Activated T-helper 17 cell treated with anti-CD3 and anti-CD28 coated beads, Interleukin-2, amount 50 U/mL, for 72 hours (primary cell): ENCODE measurements at regions not wholly inside any gene's neighbourhood (a gene's known extent, or its start where the extent isn't known, plus 50 kb on each side); places are given as distances from the start of the nearest gene placed in this dataset.

Experiments
- ATAC-seq: fragments of 150-1000 bp; cut with Tn5 transposase; replicated peaks from 2 replicates; pipeline ENCODE4 v1.10.0; 2021; ENCODE audit warnings: mild to moderate bottlenecking, moderate library complexity
- H3K27ac Mint-ChIP-seq: one replicate; pipeline ENCODE4 v1.8.0; 2022; ENCODE audit warnings: mixed read lengths
- H3K27me3 Mint-ChIP-seq: one replicate; pipeline ENCODE4 v1.8.0; 2022; ENCODE audit warnings: mixed read lengths
- H3K36me3 Mint-ChIP-seq: one replicate; pipeline ENCODE4 v1.8.0; 2022; ENCODE audit warnings: low read depth, mild to moderate bottlenecking, mixed read lengths
- H3K4me1 Mint-ChIP-seq: one replicate; pipeline ENCODE4 v1.8.0; 2022; ENCODE audit warnings: mixed read lengths
- H3K4me3 Mint-ChIP-seq: one replicate; pipeline ENCODE4 v1.8.0; 2022; ENCODE audit warnings: mild to moderate bottlenecking, mixed read lengths
- H3K9me3 Mint-ChIP-seq: one replicate; pipeline ENCODE4 v1.8.0; 2022; ENCODE audit warnings: mixed read lengths

GRCh38 chr7:54810401-54810800, 51.4 kb upstream of the SEC61G start:
- H3K36me3 Mint-ChIP-seq, result no peaks in the 10 kb centered on the region
- no peak overlapping the region for H3K4me3 Mint-ChIP-seq
- H3K27me3 Mint-ChIP-seq, result peaks cover 15% of the 10 kb centered on the region
- no peaks in the 10 kb centered on the region for H3K4me1 Mint-ChIP-seq
- H3K9me3 Mint-ChIP-seq, result no peaks in the 10 kb centered on the region
- ATAC-seq, result no peak
- H3K27ac Mint-ChIP-seq, result no peak overlapping the region

GRCh38 chr7:54811041-54811845, 52.2 kb upstream of the SEC61G start:
- Mint-ChIP-seq H3K27me3 (peaks cover 14% of the 10 kb centered on the region), H3K36me3 (no peaks in the 10 kb centered on the region), H3K27ac (no peak overlapping the region), H3K4me3 (no peak overlapping the region), H3K9me3 (no peaks in the 10 kb centered on the region), H3K4me1 (no peaks in the 10 kb centered on the region)
- peak; percentile 55 for ATAC-seq

GRCh38 chr7:54811846-54812254, 52.8 kb upstream of the SEC61G start:
- H3K4me3 Mint-ChIP-seq, result no peak overlapping the region
- H3K27ac Mint-ChIP-seq, result no peak overlapping the region
- no peaks in the 10 kb centered on the region for H3K4me1 Mint-ChIP-seq
- H3K9me3 Mint-ChIP-seq, result no peaks in the 10 kb centered on the region
- no peaks in the 10 kb centered on the region for H3K36me3 Mint-ChIP-seq
- H3K27me3 Mint-ChIP-seq, result peaks cover 10% of the 10 kb centered on the region
- no peak for ATAC-seq

GRCh38 chr7:54812756-54813322, 53.8 kb upstream of the SEC61G start:
- Mint-ChIP-seq H3K9me3 (no peaks in the 10 kb centered on the region), H3K27ac (no peak overlapping the region), H3K4me3 (no peak overlapping the region), H3K27me3 (peaks cover 10% of the 10 kb centered on the region), H3K4me1 (no peaks in the 10 kb centered on the region), H3K36me3 (no peaks in the 10 kb centered on the region)
- no peak for ATAC-seq

GRCh38 chr7:54813398-54813797, 54.4 kb upstream of the SEC61G start:
- ATAC-seq, result no peak
- no peaks in the 10 kb centered on the region for H3K36me3 Mint-ChIP-seq
- no peak overlapping the region for H3K4me3 Mint-ChIP-seq
- H3K27ac Mint-ChIP-seq, result no peak overlapping the region
- H3K4me1 Mint-ChIP-seq, result no peaks in the 10 kb centered on the region
- peaks cover 6% of the 10 kb centered on the region for H3K27me3 Mint-ChIP-seq
- no peaks in the 10 kb centered on the region for H3K9me3 Mint-ChIP-seq

GRCh38 chr7:54814401-54814800, 55.4 kb upstream of the SEC61G start:
- Mint-ChIP-seq H3K4me1 (no peaks in the 10 kb centered on the region), H3K4me3 (no peak overlapping the region), H3K9me3 (no peaks in the 10 kb centered on the region), H3K36me3 (no peaks in the 10 kb centered on the region), H3K27me3 (peaks cover 3% of the 10 kb centered on the region), H3K27ac (no peak overlapping the region)
- no peak for ATAC-seq

GRCh38 chr7:54817152-54817551, 58.1 kb upstream of the SEC61G start:
- Mint-ChIP-seq H3K4me3 (no peak overlapping the region), H3K27me3 (peaks cover 3% of the 10 kb centered on the region), H3K27ac (no peak overlapping the region), H3K9me3 (no peaks in the 10 kb centered on the region), H3K4me1 (no peaks in the 10 kb centered on the region), H3K36me3 (no peaks in the 10 kb centered on the region)
- ATAC-seq, result no peak

DNA sequence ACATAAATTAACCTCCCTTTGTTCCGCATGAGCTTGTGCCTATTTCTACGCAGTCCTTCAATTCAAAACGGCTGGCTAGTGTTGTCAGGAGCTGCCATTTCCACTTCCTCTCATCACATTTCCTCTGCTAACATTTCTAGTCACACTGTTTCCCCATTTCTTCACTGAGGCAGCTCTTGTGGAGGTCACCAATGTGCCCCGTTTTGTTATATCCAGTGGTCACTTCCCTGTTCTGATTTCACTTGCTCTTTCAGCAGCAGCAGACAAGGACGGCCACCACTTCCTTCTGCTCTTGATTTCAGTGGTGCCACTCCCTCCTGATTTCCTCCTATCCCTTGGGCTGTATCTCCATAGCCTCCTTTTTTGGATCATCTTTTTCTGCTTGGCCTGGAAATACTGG, 64.8 kb upstream of the SEC61G start:
- Mint-ChIP-seq H3K4me3 (no peak overlapping the region), H3K36me3 (no peaks in the 10 kb centered on the region), H3K27ac (no peak overlapping the region)

GRCh38 chr7:54824655-54825054, 65.6 kb upstream of the SEC61G start:
- ATAC-seq, result no peak
- no peaks in the 10 kb centered on the region for H3K4me1 Mint-ChIP-seq

More for the DNA sequence above, 64.8 kb upstream of the SEC61G start:
- no peak for ATAC-seq
- H3K4me1 Mint-ChIP-seq, result no peaks in the 10 kb centered on the region
- no peaks in the 10 kb centered on the region for H3K9me3 Mint-ChIP-seq
- peaks cover 36% of the 10 kb centered on the region for H3K27me3 Mint-ChIP-seq

DNA sequence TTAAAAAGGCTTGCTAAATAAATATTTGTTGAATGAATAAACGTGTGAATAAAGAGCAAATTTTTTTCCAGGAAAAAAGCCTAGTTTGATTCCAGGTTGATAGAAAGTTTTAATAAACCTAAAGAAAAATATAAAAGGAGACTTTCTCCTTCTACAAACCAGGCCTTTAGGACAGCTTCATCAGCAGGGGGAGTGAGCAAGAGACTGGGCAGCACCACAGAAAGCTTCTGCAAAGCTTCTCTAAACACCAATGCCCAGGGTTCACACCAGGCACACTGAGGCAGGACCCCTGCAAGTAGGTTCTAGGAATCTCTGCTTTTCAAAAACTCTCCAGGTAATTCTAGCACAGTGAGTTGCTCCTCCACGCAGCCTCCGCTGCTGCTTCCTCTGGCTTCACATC, 66.4 kb upstream of the SEC61G start:
- no peak for ATAC-seq
- no peak overlapping the region for H3K4me3 Mint-ChIP-seq
- H3K4me1 Mint-ChIP-seq, result no peaks in the 10 kb centered on the region
- no peaks in the 10 kb centered on the region for H3K36me3 Mint-ChIP-seq
- H3K27ac Mint-ChIP-seq, result no peak overlapping the region
- H3K27me3 Mint-ChIP-seq, result peaks cover 43% of the 10 kb centered on the region
- H3K9me3 Mint-ChIP-seq, result peaks cover 5% of the 10 kb centered on the region

More at GRCh38 chr7:54824655-54825054, 65.6 kb upstream of the SEC61G start:
- Mint-ChIP-seq H3K4me3 (no peak overlapping the region), H3K27me3 (peaks cover 41% of the 10 kb centered on the region), H3K36me3 (no peaks in the 10 kb centered on the region), H3K9me3 (peaks cover 5% of the 10 kb centered on the region), H3K27ac (no peak overlapping the region)

DNA sequence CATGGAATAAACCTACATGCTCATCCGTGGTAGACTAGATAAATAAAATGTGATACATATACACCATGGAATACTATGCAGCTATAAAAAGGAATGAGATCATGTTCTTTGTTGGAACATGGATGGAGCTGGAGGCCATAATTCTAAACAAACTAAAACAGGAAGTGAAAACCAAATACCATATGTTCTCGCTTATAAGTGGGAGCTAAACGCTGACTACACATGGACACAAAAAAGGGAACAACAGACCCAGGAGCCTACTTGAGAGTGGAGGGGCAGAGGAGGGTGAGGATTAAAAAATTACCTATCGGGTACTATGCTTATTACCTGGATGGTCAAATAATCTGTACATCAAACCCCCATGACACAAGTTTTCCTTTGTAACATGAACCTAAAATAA, 68.7 kb upstream of the SEC61G start:
- H3K4me1 Mint-ChIP-seq, result no peaks in the 10 kb centered on the region
- no peaks in the 10 kb centered on the region for H3K36me3 Mint-ChIP-seq
- no peak for ATAC-seq
- peaks cover 44% of the 10 kb centered on the region for H3K27me3 Mint-ChIP-seq
- H3K27ac Mint-ChIP-seq, result no peak overlapping the region
- peaks cover 5% of the 10 kb centered on the region for H3K9me3 Mint-ChIP-seq
- no peak overlapping the region for H3K4me3 Mint-ChIP-seq

DNA sequence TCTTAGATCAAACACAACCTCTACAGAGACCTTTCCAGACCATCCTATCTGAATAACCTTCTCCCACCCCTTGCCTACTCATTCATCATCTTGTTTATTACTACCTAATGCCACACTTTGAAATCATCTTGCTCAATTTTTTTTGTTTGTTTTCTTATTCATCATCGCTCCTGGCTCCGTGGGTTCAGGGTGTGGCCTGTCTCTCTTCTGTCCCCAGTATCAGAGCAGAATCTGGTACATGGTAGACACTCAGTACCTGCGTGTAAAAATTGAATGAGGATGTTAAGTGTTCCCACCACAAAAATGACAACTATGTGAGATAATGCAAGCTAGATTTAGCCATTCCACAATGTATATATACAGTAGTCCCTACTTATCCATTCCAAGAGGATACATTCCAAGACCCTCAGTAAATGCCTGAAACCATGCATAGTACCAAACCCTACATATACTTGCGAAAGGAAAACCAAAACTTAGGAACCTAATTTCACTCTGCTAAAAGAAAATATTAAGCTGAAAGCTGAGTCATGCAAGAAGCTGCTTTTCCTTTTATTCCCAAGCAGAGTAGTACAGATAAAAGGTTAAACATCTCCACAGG, 72.1 kb upstream of the SEC61G start:
- Mint-ChIP-seq H3K36me3 (no peaks in the 10 kb centered on the region), H3K9me3 (peaks cover 5% of the 10 kb centered on the region), H3K4me3 (no peak overlapping the region), H3K4me1 (no peaks in the 10 kb centered on the region), H3K27me3 (peaks cover 16% of the 10 kb centered on the region), H3K27ac (no peak overlapping the region)
- no peak for ATAC-seq

DNA sequence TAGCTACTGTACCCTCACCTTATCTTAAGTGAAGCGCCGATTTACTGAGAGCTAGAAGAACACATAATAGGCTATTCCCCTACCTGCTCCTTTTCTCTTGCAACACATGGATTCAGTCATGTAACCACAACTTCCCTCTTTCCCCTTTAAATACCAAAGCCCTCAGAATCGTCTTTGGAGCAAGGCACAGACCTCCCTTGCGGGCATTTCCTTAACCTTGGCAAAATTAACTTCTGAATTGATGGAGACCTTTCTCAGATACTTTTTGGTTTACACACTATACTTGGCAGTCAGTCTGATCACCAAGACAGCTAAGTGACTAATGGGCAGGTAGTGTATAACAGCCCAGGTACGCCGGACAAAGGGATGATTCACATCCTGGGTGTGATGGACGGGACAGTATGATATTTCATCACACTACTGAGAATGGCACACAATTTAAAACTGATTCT, 72.7 kb upstream of the SEC61G start:
- no peaks in the 10 kb centered on the region for H3K4me1 Mint-ChIP-seq
- H3K36me3 Mint-ChIP-seq, result no peaks in the 10 kb centered on the region
- H3K27me3 Mint-ChIP-seq, result peaks cover 11% of the 10 kb centered on the region
- H3K27ac Mint-ChIP-seq, result no peak overlapping the region
- peaks cover 5% of the 10 kb centered on the region for H3K9me3 Mint-ChIP-seq
- no peak overlapping the region for H3K4me3 Mint-ChIP-seq
- ATAC-seq, result no peak

GRCh38 chr7:54833001-54833467, 74.0 kb upstream of the SEC61G start:
- Mint-ChIP-seq H3K27me3 (peaks cover 13% of the 10 kb centered on the region), H3K27ac (no peak overlapping the region), H3K4me1 (no peaks in the 10 kb centered on the region), H3K4me3 (no peak overlapping the region), H3K9me3 (peaks cover 5% of the 10 kb centered on the region), H3K36me3 (no peaks in the 10 kb centered on the region)
- ATAC-seq, result no peak

DNA sequence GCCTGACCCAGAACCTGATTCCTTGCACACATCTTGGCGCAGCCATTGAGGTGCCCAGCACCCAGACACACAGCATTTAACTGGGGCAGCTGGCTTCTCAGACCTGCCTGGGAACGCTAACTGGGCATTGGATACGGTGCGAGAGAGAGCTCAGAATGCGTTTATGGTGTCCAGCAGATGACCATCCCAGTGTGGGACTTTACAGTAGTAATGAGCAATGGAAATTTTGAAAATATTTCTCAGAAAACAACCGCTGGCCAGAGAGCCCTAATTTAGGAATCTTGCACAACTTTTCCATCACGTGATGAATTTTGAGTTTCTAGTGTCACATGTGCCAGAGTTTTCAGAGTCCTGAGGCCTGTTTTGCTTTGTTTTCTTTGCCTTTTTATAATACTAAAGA, 78.2 kb upstream of the SEC61G start:
- peaks cover 9% of the 10 kb centered on the region for H3K27me3 Mint-ChIP-seq
- ATAC-seq, result no peak
- H3K36me3 Mint-ChIP-seq, result no peaks in the 10 kb centered on the region
- H3K27ac Mint-ChIP-seq, result no peak overlapping the region
- H3K4me1 Mint-ChIP-seq, result no peaks in the 10 kb centered on the region
- H3K9me3 Mint-ChIP-seq, result no peaks in the 10 kb centered on the region
- no peak overlapping the region for H3K4me3 Mint-ChIP-seq
